PFSK-1 (cell line): ENCODE measurements at regions not wholly inside any gene's neighbourhood (a gene's known extent, or its start where the extent isn't known, plus 50 kb on each side); places are given as distances from the start of the nearest gene placed in this dataset.

Source experiments
- FOXP2 ChIP-seq: optimal IDR thresholded peaks from 2 replicates; pipeline ENCODE3; 2011; ENCODE audit warnings: borderline replicate concordance, control low read depth, inconsistent platforms; ENCODE audit not compliant: insufficient read depth; ENCODE audit errors: extremely low read length, extremely low read depth
- POLR2AphosphoS5 ChIP-seq: IDR thresholded peaks from 2 replicates; pipeline ENCODE4 v1.6.1; 2012; ENCODE audit warnings: low read depth, mild to moderate bottlenecking, control low read depth, low read length, moderate library complexity
- SIN3A ChIP-seq: IDR thresholded peaks from 2 replicates; pipeline ENCODE4 v1.6.1; 2012; ENCODE audit warnings: mild to moderate bottlenecking, low read length, moderate library complexity, borderline replicate concordance; ENCODE audit not compliant: insufficient read depth
- TAF1 ChIP-seq: IDR thresholded peaks from 2 replicates; pipeline ENCODE4 v1.6.1; 2012; ENCODE audit warnings: low read length, control low read depth, borderline replicate concordance; ENCODE audit not compliant: insufficient read depth
- TF ChIP-seq, protein P1 (sequence below), 2 experiments: IDR thresholded peaks; 2 replicates each; pipeline versions ENCODE4 v1.6.1 to v1.8.0; 2011 to 2012; ENCODE audit warnings: low read depth in 2 of 2, low read length in 2 of 2, control low read depth in 1 of 2, inconsistent platforms in 1 of 2, mild to moderate bottlenecking in 1 of 2, moderate library complexity in 1 of 2; ENCODE audit not compliant: insufficient read depth in 1 of 2

GRCh38 chr5:28710360-28710759 lies 1672.0 kb upstream of the CDH9 start:
- no peak for TF ChIP-seq POLR2AphosphoS5
- no peak for TF ChIP-seq TAF1
- TF ChIP-seq, protein P1, sequence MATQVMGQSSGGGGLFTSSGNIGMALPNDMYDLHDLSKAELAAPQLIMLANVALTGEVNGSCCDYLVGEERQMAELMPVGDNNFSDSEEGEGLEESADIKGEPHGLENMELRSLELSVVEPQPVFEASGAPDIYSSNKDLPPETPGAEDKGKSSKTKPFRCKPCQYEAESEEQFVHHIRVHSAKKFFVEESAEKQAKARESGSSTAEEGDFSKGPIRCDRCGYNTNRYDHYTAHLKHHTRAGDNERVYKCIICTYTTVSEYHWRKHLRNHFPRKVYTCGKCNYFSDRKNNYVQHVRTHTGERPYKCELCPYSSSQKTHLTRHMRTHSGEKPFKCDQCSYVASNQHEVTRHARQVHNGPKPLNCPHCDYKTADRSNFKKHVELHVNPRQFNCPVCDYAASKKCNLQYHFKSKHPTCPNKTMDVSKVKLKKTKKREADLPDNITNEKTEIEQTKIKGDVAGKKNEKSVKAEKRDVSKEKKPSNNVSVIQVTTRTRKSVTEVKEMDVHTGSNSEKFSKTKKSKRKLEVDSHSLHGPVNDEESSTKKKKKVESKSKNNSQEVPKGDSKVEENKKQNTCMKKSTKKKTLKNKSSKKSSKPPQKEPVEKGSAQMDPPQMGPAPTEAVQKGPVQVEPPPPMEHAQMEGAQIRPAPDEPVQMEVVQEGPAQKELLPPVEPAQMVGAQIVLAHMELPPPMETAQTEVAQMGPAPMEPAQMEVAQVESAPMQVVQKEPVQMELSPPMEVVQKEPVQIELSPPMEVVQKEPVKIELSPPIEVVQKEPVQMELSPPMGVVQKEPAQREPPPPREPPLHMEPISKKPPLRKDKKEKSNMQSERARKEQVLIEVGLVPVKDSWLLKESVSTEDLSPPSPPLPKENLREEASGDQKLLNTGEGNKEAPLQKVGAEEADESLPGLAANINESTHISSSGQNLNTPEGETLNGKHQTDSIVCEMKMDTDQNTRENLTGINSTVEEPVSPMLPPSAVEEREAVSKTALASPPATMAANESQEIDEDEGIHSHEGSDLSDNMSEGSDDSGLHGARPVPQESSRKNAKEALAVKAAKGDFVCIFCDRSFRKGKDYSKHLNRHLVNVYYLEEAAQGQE (IDR thresholded peaks at IDR 0.05; ENCODE audit: insufficient read depth in 1 of 2, low read depth in 2 of 2, low read length in 2 of 2) = no peak
- no peak for TF ChIP-seq FOXP2
- TF ChIP-seq SIN3A = no peak

- no peak for TF ChIP-seq SIN3A
- TF ChIP-seq TAF1 = no peak
Measured at GRCh38 chr5:28708472-28708871, 1670.1 kb upstream of the CDH9 start.

DNA sequence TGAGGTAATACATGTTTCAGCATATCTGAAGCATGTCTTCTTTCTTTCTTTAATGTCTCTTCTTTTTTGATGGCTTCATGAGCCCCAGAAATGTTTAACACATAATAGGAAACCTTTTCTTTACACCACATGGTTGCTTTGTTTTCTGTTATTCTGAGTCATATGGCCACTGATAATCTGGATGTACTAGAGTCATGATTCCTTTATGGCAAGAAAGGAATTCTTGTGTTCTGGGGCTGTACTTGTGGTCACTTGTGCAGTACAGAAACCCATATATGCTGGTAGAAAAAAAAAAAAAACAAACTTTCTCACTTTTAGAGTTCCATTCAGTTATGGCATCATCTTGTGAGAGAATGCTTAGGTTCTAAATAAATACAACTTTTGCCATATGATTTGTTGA lies 1669.3 kb upstream of the CDH9 start:
- TF ChIP-seq POLR2AphosphoS5 (no peak), FOXP2 (no peak), TAF1 (no peak), SIN3A (no peak)
- TF ChIP-seq, protein P1 (IDR thresholded peaks at IDR 0.05; ENCODE audit: insufficient read depth in 1 of 2, low read depth in 2 of 2, low read length in 2 of 2) = no peak

GRCh38 chr5:28703651-28704260 lies 1665.4 kb upstream of the CDH9 start:
- TF ChIP-seq TAF1 (no peak), FOXP2 (no peak), SIN3A (no peak), POLR2AphosphoS5 (no peak)
- TF ChIP-seq, protein P1 (IDR thresholded peaks at IDR 0.05; ENCODE audit: insufficient read depth in 1 of 2, low read depth in 2 of 2, low read length in 2 of 2) = no peak

GRCh38 chr5:28691526-28691925 lies 1653.1 kb upstream of the CDH9 start:
- TF ChIP-seq SIN3A (no peak), POLR2AphosphoS5 (no peak), FOXP2 (no peak), TAF1 (no peak)
- TF ChIP-seq, protein P1 (IDR thresholded peaks at IDR 0.05; ENCODE audit: insufficient read depth in 1 of 2, low read depth in 2 of 2, low read length in 2 of 2) = no peak
